NCI-H2029 (cell line): ENCODE measurements at regions not wholly inside any gene's neighbourhood (a gene's known extent, or its start where the extent isn't known, plus 50 kb on each side); places are given as distances from the start of the nearest gene placed in this dataset.
"Not testable (repeated sequence)": the region's sequence is repeated elsewhere in the genome, so short reads cannot be mapped to it uniquely, and the experiment has no call there.

ENCODE experiments used
- DNase-seq: peaks from one replicate; lab custom pipeline; 2025; lab: John Stamatoyannopoulos, UW

DNA sequence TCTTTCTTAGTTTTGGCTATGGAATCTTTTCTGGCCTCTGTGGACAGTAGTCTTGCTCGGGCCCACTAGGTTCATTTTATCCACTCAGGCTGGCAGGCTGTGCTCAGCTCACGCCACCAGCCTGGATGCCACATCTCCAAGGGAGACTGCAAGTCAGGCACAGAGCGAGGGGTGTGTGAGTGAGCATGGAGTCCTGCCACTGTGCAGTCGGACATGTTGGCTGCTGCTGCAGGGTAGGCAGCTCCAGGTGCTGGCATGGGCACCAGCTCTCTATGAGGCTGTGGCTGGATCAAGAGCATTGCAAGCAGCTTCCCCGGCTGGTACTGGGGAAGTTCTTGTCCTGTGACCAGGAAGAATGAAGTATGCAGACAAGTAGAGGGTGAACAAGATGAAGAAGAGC is 158.9 kb downstream of the PCTP start:
- no peak for DNase-seq

DNA sequence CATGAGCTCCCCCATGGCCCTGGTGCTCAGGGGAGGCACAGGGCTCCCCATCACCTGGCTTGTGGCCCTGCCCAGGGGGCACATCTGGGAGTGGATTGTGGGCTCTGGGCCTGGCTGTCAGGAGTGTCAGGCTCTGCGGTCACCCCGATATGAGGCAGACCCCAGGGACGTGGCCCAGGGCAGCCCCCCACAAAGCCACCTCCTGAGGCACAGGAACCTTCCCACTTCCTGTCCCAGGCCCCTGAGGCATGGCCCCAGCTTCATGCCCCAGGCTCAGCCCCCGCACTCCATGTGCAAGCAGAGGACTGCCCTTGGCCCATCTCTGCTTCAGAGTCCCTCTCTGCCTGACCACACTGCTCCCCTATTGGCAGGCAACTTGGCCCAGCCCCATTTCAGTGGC is 160.3 kb downstream of the PCTP start:
- DNase-seq, result no peak

DNA sequence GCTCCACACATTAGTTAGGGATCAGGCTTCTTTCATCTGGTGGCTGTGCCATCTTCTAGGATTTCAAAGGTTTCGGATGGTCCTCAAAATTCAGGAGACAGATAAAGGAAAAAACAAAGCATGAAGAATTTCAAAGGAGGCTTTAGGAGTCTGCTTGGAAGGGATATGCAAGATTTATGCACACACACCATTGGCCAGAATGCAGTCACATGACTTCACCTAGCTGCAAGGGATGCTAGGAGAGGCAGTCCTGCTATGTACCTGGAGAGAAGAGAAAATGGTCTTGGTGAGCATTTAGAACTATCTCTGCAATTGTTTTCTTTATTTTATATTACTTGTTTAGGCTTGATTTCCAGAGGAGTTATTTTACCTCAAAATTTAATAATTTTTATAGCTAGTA is 174.6 kb downstream of the PCTP start:
- DNase-seq, result no peak

DNA sequence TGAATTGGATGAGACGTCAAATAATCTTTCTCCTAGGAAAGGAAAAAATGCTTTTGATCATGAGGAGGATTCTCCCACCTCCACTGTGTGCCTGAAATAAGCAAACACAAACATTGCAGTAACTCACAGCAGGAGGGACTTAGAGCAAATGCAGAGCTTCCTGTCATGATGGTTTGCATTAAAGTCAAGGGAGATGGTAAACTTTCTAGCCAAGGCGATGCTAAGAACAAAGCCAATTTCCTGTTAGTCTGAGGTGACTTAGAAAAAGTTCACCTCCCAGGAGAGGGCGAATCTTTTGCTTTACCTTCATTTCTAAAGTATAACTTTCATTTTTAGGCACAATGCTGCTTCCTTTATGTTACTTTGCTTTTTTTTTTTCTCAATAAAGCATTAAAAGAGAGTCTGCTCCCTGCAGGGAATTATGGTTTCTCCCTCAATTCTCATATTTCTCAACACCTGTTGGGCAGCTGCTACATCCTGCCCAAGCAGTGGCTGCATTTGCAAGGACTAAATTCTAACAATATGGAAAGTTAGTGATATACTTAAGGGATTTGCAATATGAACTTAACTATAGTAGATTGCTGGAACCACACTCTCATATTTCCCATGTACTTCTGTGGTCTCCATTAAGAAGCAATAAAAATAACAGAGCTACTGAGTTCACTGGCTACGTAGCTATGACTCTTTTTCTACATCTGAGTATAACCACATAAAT is 175.6 kb downstream of the PCTP start:
- DNase-seq, result no peak

DNA sequence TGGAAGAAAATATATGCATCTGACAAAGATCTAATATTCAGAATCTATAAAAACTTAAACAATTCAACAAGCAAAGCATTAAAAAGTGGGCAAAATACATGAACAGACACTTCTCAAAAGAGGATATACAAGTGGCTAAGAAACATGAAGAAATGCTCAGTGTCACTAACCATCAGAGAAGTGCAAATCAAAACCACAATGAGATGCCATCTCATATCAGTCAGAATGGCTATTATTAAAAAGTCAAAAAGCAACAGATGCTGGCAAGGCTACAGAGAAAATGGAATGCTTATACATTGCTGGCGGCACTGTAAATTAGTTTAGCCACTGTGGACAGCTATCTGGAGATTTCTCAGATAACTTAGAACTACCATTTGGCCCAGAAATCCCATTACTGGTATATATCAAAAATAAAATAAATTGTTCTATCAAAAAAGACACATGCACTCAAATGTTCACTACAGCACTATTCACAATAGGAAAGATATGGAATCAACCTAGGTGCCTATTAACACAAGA is 179.5 kb downstream of the PCTP start:
- no peak for DNase-seq

DNA sequence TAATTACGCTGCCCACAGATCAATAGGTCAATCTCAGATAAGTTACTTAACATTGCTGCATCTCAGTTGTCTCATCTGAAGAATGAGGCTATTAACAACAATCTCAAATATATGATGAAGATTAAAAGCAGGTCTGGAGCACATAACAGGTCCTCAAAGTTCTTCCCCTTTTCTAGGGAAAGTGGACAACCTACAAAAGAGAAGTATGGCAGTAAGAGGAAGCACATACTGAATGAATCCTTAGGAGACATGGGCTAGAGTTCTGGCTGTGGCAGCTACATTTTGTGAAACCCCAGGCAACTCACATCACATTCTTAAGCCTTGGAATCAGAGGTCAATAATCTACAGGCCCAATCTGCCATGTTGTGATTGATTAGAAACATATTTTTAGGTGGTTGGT is 180.6 kb downstream of the PCTP start:
- no peak for DNase-seq

DNA sequence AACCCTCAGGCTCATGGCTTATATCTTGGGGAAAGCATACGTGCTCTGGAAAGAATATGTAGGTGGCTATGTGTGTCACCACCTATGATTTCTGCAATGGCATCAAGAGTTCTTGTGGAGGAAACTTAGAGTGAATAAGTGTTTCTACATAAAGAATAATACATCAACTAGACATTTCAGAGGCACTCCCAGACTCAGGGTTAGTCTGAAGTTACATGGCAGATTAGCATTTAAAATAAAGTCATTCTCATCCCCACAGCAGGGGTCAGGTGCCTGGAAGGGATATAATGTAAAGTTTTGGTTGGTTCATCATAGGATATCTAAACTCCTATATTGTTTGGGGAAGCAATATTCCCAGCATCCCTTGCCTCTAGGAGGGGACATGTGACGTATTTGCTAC is 182.1 kb downstream of the PCTP start:
- no peak for DNase-seq

DNA sequence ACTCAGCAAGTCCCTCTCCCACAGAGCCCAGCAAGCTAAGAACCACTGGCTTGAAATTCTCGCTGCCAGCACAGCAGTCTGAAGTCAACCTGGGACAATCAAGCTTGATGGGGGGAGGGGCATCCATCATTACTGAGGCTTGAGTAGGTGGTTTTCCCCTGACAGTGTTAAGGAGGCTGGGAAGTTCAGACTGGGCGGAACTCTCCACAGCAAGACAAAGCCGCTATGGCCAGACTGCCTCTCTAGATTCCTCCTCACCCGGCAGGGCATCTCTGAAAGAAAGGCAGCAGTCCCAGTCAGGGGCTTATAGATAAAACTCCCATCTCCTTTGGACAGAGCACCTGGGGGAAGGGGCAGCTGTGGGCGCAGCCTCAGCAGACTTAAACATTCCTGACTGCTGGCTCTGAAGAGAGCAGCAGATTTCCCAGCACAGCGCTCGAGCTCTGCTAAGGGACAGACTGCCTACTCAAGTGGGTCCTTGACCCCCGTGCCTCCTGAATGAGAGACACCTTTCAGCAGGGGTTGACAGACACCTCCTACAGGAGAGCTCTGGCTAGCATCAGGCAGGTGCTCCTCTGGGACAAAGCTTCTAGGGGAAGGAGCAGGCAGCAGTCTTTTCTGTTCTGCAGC is 188.4 kb downstream of the PCTP start:
- not testable (repeated sequence) for DNase-seq

DNA sequence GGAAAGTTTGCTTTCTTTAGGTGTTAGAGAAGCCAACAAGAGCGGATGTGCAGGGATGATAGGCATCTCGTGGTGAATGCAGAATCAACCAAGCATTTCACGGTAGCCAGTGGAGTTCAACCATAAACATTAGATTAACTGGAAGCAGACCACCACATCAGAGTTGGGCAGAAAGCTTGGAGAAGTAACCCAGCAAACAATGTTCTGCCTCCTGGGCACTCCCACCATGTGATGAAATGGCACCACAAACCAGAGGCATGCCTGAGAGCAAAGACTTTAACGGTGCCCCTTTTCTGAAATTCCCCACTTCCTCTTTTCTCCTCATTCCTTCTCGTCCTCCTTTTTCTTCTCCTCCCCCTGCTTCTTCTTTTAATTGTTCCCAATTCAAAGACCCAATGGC is 193.5 kb upstream of the ANKFN1 start:
- no peak for DNase-seq

DNA sequence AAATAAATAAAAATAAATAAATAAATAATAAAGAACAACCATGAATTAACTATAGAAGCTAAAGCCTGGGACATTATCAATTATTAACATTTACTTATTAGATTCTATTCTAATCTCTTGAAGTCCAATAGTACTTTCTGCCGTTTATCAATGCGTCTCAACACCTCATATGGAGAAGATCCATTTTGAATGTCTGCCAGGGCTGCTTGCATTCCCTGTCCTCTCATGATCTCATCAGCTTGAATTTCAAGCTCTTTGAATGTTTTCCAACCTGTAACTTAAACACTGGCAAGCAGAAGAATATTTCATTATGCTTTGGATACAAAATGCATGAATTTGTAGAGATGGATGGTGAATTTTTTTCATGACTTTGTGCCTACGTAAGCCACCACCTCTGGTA is 191.9 kb upstream of the ANKFN1 start:
- peak; percentile 50 for DNase-seq

DNA sequence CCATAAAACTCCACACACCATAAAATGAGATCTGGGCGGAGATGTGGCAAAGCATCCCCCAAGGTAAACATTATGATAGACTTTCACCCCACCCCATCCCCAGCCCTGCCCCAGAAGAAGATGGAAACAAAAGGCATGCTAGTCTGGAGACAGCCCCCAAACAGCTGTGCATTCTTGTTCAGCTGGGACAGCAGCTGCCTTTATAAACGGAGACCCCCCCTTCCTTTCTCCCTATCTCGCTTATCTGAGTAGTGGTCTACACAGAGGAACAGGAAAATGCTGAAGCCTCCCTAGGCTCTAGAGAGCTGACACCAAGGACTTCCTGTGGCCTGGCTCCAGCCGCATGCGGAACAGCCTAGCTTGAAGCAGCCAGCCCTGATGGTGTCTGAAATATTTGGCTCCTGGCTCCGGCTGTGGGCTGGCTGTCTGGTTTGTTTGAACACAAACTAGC is 190.3 kb upstream of the ANKFN1 start:
- peak; percentile 36 for DNase-seq

DNA sequence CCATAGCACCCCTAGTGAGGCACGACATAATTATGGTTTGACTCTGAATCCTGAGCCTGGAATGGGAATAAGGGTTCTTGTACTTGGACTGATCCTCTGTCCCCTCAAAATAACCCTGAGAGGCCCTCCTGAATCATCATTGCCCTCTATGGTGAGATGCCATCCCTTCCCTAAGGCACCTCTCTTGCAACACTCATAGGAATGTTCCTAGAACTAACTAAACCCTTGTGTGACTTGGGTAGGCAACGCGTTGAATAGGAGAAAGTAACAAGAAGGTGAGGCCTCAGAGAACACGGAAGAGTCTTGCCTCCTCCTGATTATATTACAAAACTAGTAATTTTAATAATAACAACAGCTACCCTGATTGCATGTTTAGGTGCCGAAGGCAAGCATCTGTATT is 189.1 kb upstream of the ANKFN1 start:
- DNase-seq, result no peak

DNA sequence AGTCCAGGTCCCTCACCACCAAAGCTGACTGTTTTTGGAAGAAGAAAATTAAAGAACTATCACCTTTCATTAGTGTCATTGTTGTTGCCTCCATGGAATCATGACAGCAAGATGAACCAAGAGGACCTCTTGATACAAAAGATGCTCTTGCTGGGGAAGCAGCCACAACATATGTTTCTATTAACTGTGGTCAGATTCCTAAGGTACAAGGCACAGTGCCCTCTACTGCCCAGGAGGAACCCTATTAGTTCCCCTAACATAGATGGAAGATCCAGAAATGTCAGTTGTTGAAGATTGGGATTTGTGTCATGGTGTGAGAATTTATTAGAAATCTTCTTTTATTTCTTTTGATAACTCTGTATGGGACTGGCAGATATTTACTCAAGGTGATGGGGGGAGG is 188.2 kb upstream of the ANKFN1 start:
- no peak for DNase-seq

DNA sequence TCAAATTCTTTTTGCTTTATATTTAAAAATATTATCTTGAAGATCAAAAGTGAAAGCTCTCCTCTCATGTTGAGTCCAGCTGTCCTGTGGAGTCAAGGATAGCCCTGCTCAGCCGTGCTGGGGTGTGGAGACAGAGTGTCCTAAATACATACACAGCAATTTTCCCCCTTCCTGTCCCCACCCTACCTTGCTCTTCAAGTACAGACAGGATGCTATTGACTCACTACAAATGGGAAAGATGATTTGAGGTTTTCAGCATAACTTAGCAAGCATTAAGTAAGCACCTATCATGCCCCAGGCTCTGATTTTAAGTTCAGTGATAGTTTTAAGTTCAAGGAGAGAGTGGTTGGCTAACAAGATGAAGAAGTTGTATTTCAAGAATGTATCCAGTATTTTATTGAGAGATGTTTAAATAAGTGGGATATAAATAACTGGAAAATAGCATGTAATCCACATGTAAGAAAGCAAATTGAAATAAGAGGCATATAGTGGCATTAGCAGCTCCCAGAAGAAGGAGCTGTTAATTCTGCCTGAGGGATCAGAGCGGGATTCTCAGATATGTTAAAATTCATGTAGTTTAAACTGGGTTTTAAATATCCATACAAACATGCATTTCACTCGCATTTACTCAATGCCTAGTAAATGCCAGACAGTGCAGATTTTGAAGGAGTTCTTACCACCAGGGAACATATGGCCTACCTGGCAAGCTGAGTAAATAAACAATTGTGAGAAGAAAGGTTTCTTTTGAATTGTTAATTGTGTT is 183.5 kb upstream of the ANKFN1 start:
- DNase-seq, result no peak

DNA sequence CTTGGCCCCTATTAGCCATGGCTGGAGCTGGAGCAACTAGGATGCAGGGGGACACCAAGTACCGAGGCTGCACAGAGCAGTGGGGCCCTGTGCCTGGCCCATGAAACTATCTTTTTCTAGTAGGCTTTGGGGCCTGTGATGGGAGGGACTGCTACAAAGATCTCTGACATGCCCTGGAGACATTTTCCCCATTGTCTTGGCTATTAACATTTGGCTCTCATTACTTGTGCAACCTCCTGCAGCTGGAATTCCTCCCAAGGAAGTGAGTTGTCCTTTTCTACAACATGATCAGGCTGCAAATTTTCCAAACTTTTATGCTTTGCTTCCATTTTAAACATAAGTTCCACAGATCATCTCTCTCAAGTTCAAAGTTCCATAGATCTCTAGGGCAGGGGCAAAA is 174.7 kb upstream of the ANKFN1 start:
- no peak for DNase-seq

DNA sequence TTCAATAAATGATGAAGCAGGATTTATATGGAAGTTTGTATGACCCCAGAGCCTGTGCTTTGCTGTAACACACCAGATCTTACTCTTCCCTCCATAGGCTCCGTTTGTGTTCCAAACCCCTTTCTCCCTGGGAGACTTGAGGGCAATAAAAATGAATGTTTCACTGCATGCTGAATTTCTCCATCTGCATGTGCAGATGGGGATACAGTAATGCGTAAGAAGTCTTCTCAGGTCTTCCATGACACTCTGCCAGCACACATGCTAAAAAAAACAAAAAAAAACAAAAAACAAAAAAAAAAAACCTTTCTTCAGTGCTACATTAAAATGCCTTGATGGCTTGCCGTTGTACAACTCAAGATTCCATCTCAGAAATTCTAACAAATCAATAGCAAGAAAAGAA is 170.2 kb upstream of the ANKFN1 start:
- no peak for DNase-seq

DNA sequence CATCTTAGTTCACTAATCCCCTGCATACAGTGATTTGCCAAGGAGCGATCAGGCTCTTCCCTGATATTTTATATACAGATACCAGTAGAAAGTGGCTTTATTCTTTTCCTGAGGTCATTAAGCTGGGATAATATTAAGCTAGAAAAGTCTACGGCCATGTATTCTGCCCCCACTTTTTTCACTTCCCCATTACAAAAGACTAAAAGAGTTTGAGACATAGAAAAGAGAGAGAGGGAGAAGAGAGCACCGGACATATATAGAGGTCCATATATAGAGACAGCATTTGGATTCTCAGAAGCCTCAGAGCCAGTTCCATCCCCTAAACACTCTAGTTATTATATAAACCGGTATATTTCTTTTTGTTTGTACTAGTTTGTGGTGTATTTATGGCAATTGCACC is 166.5 kb upstream of the ANKFN1 start:
- no peak for DNase-seq

DNA sequence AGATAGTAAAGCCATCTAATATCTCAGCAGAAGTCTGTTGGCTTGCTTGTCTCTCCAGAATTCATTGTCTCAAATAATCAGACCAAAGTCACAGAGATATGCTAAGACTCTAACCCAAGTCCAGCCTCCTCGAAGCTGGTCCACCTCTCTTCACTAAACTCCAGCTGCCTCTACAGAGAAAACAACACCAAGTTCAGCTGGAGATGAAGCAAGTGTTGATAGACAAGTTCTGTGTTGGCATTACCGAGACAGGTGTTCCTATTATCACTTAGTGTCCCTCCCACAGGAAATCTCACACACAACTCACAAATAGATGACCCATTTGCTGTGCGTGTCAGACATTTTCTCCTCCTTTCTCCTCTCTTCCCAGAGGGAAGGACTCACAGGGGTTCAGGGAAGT is 164.4 kb upstream of the ANKFN1 start:
- DNase-seq, result no peak

DNA sequence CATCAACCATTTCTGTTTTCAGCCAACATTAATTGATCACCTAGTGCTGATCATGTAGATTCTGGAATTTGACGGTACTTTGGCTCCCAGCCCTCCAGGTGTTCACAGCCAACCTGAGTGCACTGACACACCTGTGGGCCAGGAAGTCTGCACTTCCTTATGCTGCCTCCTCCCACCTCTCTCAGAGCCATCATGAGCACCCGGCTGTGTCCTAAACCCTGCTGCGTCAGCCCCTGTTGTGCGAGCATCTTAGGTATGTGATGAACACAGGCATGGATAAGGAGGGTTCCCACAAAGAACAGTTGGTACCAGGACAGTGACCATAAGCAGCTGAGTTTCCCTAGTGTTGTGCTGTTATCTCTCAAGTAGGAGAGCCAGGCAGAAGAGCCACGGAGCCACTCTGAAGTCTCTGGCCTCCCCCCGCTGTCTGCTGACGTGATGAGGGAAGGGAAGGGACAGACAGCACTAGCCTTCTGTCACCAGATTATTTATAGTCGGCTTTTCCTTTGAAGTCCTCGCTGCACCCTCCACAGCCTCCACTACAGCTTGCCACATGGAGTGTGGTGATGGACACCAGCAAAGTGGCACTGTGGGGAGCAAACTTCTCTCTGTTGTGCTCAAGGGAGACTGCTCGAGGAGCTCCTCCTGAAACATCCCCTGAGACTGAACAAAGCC is 162.8 kb upstream of the ANKFN1 start:
- DNase-seq, result no peak

DNA sequence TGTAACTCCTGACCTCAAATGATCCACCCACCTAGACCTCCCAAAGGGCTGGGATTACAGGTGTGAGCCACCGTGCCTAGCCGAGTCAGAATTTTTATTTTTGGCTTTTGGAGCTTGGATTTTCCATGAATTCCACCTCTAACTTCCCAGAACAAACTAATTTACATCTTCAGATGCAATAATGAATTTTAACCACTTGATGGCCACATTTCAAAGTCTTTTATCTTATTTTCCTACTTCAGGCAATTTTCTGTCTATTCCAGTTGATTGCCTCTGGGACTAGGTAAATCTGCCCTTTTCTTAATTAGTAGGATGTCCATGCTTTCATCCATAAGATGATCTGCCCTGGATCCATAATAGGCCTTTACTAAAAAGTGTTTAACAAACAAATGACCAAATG is 156.4 kb upstream of the ANKFN1 start:
- no peak for DNase-seq

DNA sequence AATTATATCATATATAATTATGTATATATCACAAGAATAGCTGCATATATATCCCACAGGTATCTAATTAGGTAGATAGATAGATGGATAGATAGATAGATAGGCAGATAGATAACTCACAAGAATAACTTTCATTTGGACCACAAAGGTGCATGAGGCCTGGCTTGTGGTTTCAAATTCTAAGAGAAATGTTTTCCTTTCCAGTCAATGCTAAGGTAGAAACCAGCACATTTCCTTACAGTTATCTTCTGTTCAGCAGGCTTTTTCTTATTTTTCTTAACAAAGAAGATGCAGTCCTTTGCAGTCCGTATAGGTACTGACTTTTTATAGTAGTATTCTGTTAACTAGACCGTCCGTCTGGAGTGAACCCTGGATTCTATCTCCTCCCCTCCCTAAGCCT is 152.9 kb upstream of the ANKFN1 start:
- DNase-seq, result no peak

DNA sequence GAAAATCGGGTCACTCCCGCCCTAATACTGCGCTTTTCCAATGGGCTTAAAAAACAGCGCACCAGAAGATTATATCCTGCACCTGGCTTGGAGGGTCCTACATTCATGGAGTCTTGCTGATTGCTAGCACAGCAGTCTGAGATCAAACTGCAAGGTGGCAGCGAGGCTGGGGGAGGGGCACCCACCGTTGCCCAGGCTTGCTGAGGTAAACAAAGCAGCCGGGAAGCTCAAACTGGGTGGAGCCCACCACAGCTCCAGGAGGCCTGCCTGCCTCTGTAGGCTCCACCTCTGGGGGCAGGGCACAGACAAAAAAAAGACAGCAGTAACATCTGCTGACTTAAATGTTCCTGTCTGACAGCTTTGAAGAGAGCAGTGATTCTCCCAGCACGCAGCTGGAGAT is 150.6 kb upstream of the ANKFN1 start:
- not testable (repeated sequence) for DNase-seq
